ENCODE measurements at regions not wholly inside any gene's neighbourhood (a gene's known extent, or its start where the extent isn't known, plus 50 kb on each side); places are given as distances from the start of the nearest gene placed in this dataset.

GRCh38 chr6:137545073-137545472, 50.9 kb upstream of the OLIG3 start:
- no peak overlapping the region for H3K9ac ChIP-seq (ENCODE audit: low read length)
- H3K36me3 ChIP-seq (replicated peaks; ENCODE audit: insufficient read depth, low read length) = no peaks in the 10 kb centered on the region
- H3K4me1 ChIP-seq (ENCODE audit: low read length) = peaks cover 6% of the 10 kb centered on the region; the same call in 1 of the 2 replicates
- H2AFZ ChIP-seq (ENCODE audit: low read length) = no peak overlapping the region
- no peaks in the 10 kb centered on the region for H3K27me3 ChIP-seq (replicated peaks; ENCODE audit: insufficient read depth, low read length)
- H3K9me2 ChIP-seq (replicated peaks; ENCODE audit: insufficient read depth, low read length) = no peaks in the 10 kb centered on the region
- TF ChIP-seq EZH2phosphoT487 (IDR thresholded peaks at IDR 0.05; ENCODE audit: low read length) = no peak
- no peak for TF ChIP-seq CTCF (IDR thresholded peaks at IDR 0.05; ENCODE audit: low read length)
- no peak for TF ChIP-seq EZH2 (optimal IDR thresholded peaks at IDR 0.05; ENCODE audit: low read depth, low read length)
- no peak overlapping the region for H3K4me2 ChIP-seq (ENCODE audit: low read depth, low read length)
- H4K20me1 ChIP-seq (ENCODE audit: insufficient read depth, low read length) = no peaks in the 10 kb centered on the region
- H3K27ac ChIP-seq (ENCODE audit: low read length) = no peak overlapping the region
- no peak for DNase-seq
- peaks cover 4% of the 10 kb centered on the region; the same call in 1 of the 2 replicates for H3F3A ChIP-seq (ENCODE audit: insufficient read depth, low read length)
- no peak overlapping the region for H3K4me3 ChIP-seq (ENCODE audit: low read length)
- H3K9me3 ChIP-seq (replicated peaks; ENCODE audit: insufficient read depth, low read length) = no peaks in the 10 kb centered on the region
- H3K79me2 ChIP-seq (ENCODE audit: low read length) = no peaks in the 10 kb centered on the region

- Histone ChIP-seq H3K9ac (ENCODE audit: low read length) (no peak overlapping the region), H3F3A (ENCODE audit: insufficient read depth, low read length) (peaks cover 4% of the 10 kb centered on the region; the same call in 1 of the 2 replicates), H3K27me3 (replicated peaks; ENCODE audit: insufficient read depth, low read length) (no peaks in the 10 kb centered on the region), H3K4me1 (ENCODE audit: low read length) (peaks cover 5% of the 10 kb centered on the region; the same call in 1 of the 2 replicates), H2AFZ (ENCODE audit: low read length) (no peak overlapping the region), H3K79me2 (ENCODE audit: low read length) (no peaks in the 10 kb centered on the region), H3K4me2 (ENCODE audit: low read depth, low read length) (no peak overlapping the region), H3K9me2 (replicated peaks; ENCODE audit: insufficient read depth, low read length) (no peaks in the 10 kb centered on the region), H4K20me1 (ENCODE audit: insufficient read depth, low read length) (no peaks in the 10 kb centered on the region), H3K27ac (ENCODE audit: low read length) (no peak overlapping the region), H3K4me3 (ENCODE audit: low read length) (no peak overlapping the region), H3K9me3 (replicated peaks; ENCODE audit: insufficient read depth, low read length) (no peaks in the 10 kb centered on the region), H3K36me3 (replicated peaks; ENCODE audit: insufficient read depth, low read length) (no peaks in the 10 kb centered on the region)
- no peak for DNase-seq
- no peak for TF ChIP-seq EZH2 (optimal IDR thresholded peaks at IDR 0.05; ENCODE audit: low read depth, low read length)
- TF ChIP-seq EZH2phosphoT487 (IDR thresholded peaks at IDR 0.05; ENCODE audit: low read length) = no peak
- TF ChIP-seq CTCF (IDR thresholded peaks at IDR 0.05; ENCODE audit: low read length) = no peak
Measured at GRCh38 chr6:137547186-137547585, 53.0 kb upstream of the OLIG3 start.

- Histone ChIP-seq H3K36me3 (replicated peaks; ENCODE audit: insufficient read depth, low read length) (no peaks in the 10 kb centered on the region), H3K9ac (ENCODE audit: low read length) (no peak overlapping the region), H3K4me3 (ENCODE audit: low read length) (no peak overlapping the region), H3K4me1 (ENCODE audit: low read length) (peaks cover 1% of the 10 kb centered on the region; the same call in 1 of the 2 replicates), H4K20me1 (ENCODE audit: insufficient read depth, low read length) (no peaks in the 10 kb centered on the region), H3K9me3 (replicated peaks; ENCODE audit: insufficient read depth, low read length) (no peaks in the 10 kb centered on the region), H3K79me2 (ENCODE audit: low read length) (no peaks in the 10 kb centered on the region), H3K27ac (ENCODE audit: low read length) (no peak overlapping the region), H2AFZ (ENCODE audit: low read length) (no peak overlapping the region), H3K4me2 (ENCODE audit: low read depth, low read length) (no peak overlapping the region), H3K27me3 (replicated peaks; ENCODE audit: insufficient read depth, low read length) (no peaks in the 10 kb centered on the region), H3F3A (ENCODE audit: insufficient read depth, low read length) (peaks cover 4% of the 10 kb centered on the region; the same call in 1 of the 2 replicates), H3K9me2 (replicated peaks; ENCODE audit: insufficient read depth, low read length) (no peaks in the 10 kb centered on the region)
- DNase-seq = no peak
- TF ChIP-seq EZH2 (optimal IDR thresholded peaks at IDR 0.05; ENCODE audit: low read depth, low read length) (no peak), EZH2phosphoT487 (IDR thresholded peaks at IDR 0.05; ENCODE audit: low read length) (no peak), CTCF (IDR thresholded peaks at IDR 0.05; ENCODE audit: low read length) (no peak)
Measured at GRCh38 chr6:137547601-137548000, 53.4 kb upstream of the OLIG3 start.
